HCT116 (cell line): ENCODE measurements at regions not wholly inside any gene's neighbourhood (a gene's known extent, or its start where the extent isn't known, plus 50 kb on each side); places are given as distances from the start of the nearest gene placed in this dataset.

Experiments
- ATAC-seq: fragments of 200-7000 bp; cut with Tn5 transposase; 2 replicates; pipeline ENCODE4 v1.9.1; 2020; ENCODE audit warnings: mild to moderate bottlenecking, moderate library complexity
- BruUV-seq: library from RNA; stranded (reverse); fragments of 400-500 nt; replicated peaks from 2 replicates; lab custom pipeline; 2021; lab: Mats Ljungman, UMichigan
- CTCF ChIA-PET: fragments of 300-600 bp; sonication (Branson Sonifier 250); formaldehyde crosslinking; loops from one replicate; lab custom pipeline; 2021; ENCODE audit warnings: antibody characterized with exemption; lab: Charles Lee
- POLR2A ChIA-PET: fragments of 300-600, 350-600 bp; sonication (Branson Sonifier 250); formaldehyde crosslinking; loops from one replicate; lab custom pipeline; 2021; ENCODE audit warnings: antibody characterized with exemption; lab: Charles Lee
- RAD21 ChIA-PET, 2 experiments: fragments of 300-600 bp; sonication (Branson Sonifier 250); formaldehyde crosslinking; loops; one replicate each; lab custom pipeline; 2023; ENCODE audit warnings: low total read pairs in 2 of 2; ENCODE audit not compliant: uncharacterized antibody in 2 of 2, unreplicated experiment in 2 of 2, low non-redundant PET in 1 of 2; lab: Charles Lee
- DNase-seq: peaks from one replicate; pipeline ENCODE4 v3.0.0-alpha.2; 2010; ENCODE audit warnings: low read depth, low spot score
- H2AFZ ChIP-seq: fragments of 200-600 bp; shearing (Covaris generic), sonication (generic); 2 replicates; pipeline ENCODE4 v1.6.1; 2017; ENCODE audit warnings: low read depth, mixed run types, mixed read lengths, antibody characterized with exemption, low read length; ENCODE audit not compliant: poor library complexity, severe bottlenecking
- H3K27ac ChIP-seq: 2 replicates; pipeline ENCODE4 v1.5.1; 2012; ENCODE audit warnings: low read depth, low read length
- H3K27me3 ChIP-seq: fragments of 200-600 bp; sonication (generic); 2 replicates; pipeline ENCODE4 v1.6.1; 2016; ENCODE audit warnings: mixed run types, low read length, mixed read lengths; ENCODE audit not compliant: insufficient read depth
- H3K36me3 ChIP-seq, 2 experiments: fragments of 200-500 bp in 1 of 2; fragments of 200-600 bp in 1 of 2; sonication (Bioruptor generic) in 1 of 2; sonication (generic) in 1 of 2; 2 replicates each; pipeline versions ENCODE4 v1.5.1 to v1.6.1; 2014 to 2016; ENCODE audit warnings: low read length in 2 of 2, inconsistent platforms in 1 of 2, mixed read lengths in 1 of 2, mixed run types in 1 of 2; ENCODE audit not compliant: insufficient read depth in 2 of 2, control insufficient read depth in 1 of 2
- H3K4me1 ChIP-seq, 2 experiments: fragments of 200-600 bp in 1 of 2; sonication (generic) in 1 of 2; 2 replicates each; pipeline versions ENCODE4 v1.5.1 to v1.6.1; 2012 to 2017; ENCODE audit warnings: low read length in 2 of 2, inconsistent platforms in 1 of 2, mild to moderate bottlenecking in 1 of 2, mixed read lengths in 1 of 2, mixed run types in 1 of 2, moderate library complexity in 1 of 2; ENCODE audit not compliant: insufficient read depth in 2 of 2, control insufficient read depth in 1 of 2
- H3K4me2 ChIP-seq: fragments of 200-600 bp; sonication (generic); 2 replicates; pipeline ENCODE4 v1.6.1; 2017; ENCODE audit warnings: mixed run types, low read length, mixed read lengths
- H3K4me3 ChIP-seq, 2 experiments: fragments of 200-600 bp in 1 of 2; sonication (generic) in 1 of 2; replicated peaks in 1 of 2; 2 replicates each; pipeline ENCODE4 v1.5.1; 2011 to 2016; ENCODE audit warnings: low read length in 2 of 2, control low read depth in 1 of 2, low read depth in 1 of 2, mild to moderate bottlenecking in 1 of 2, mixed read lengths in 1 of 2, mixed run types in 1 of 2
- H3K79me2 ChIP-seq: fragments of 200-600 bp; sonication (generic); 2 replicates; pipeline ENCODE4 v1.6.1; 2017; ENCODE audit warnings: mild to moderate bottlenecking, mixed run types, low read length, moderate library complexity, mixed read lengths; ENCODE audit not compliant: insufficient read depth
- H3K9ac ChIP-seq: fragments of 200-600 bp; sonication (generic); 2 replicates; pipeline ENCODE4 v1.6.1; 2016; ENCODE audit warnings: low read length, mixed read lengths
- H3K9me2 ChIP-seq: fragments of 200-600 bp; sonication (generic), shearing (Covaris generic); 2 replicates; pipeline ENCODE4 v1.6.1; 2017; ENCODE audit warnings: mixed run types, mild to moderate bottlenecking, moderate library complexity; ENCODE audit not compliant: insufficient read depth
- H3K9me3 ChIP-seq, 2 experiments: fragments of 200-500 bp in 1 of 2; fragments of 200-600 bp in 1 of 2; sonication (Bioruptor generic) in 1 of 2; sonication (generic) in 1 of 2; 2 replicates each; pipeline ENCODE4 v1.6.1; 2014 to 2017; ENCODE audit warnings: low read length in 2 of 2, mixed read lengths in 2 of 2, inconsistent platforms in 1 of 2, low read depth in 1 of 2, mild to moderate bottlenecking in 1 of 2, mixed run types in 1 of 2, moderate library complexity in 1 of 2; ENCODE audit not compliant: control insufficient read depth in 1 of 2, insufficient read depth in 1 of 2
- H4K20me1 ChIP-seq: fragments of 200-600 bp; sonication (generic), shearing (Covaris generic); 2 replicates; pipeline ENCODE4 v1.6.1; 2017; ENCODE audit warnings: mixed run types, mild to moderate bottlenecking, moderate library complexity; ENCODE audit not compliant: insufficient read depth
- CEBPB ChIP-seq: IDR thresholded peaks from 2 replicates; pipeline ENCODE4 v1.6.1; 2012; ENCODE audit warnings: low read depth
- ELF1 ChIP-seq: IDR thresholded peaks from 2 replicates; pipeline ENCODE4 v1.6.1; 2012; ENCODE audit warnings: low read depth, borderline replicate concordance
- EZH2phosphoT487 ChIP-seq: fragments of 200-600 bp; IDR thresholded peaks from 2 replicates; pipeline ENCODE4 v1.6.1; 2018; ENCODE audit warnings: antibody characterized with exemption, borderline replicate concordance
- FOSL1 ChIP-seq: IDR thresholded peaks from 2 replicates; pipeline ENCODE4 v1.6.1; 2012; ENCODE audit warnings: low read depth
- JUND ChIP-seq: IDR thresholded peaks from 2 replicates; pipeline ENCODE4 v1.6.1; 2012
- MAX ChIP-seq: IDR thresholded peaks from 2 replicates; pipeline ENCODE4 v1.6.1; 2012
- POLR2AphosphoS5 ChIP-seq: IDR thresholded peaks from 2 replicates; pipeline ENCODE4 v1.6.1; 2011; ENCODE audit warnings: mild to moderate bottlenecking, low read depth, low read length, moderate library complexity
- REST ChIP-seq: IDR thresholded peaks from 2 replicates; pipeline ENCODE4 v1.6.1; 2012; ENCODE audit warnings: low read depth
- SIN3A ChIP-seq: IDR thresholded peaks from 2 replicates; pipeline ENCODE4 v1.6.1; 2012; ENCODE audit warnings: low read depth
- SP1 ChIP-seq: IDR thresholded peaks from 2 replicates; pipeline ENCODE4 v1.6.1; 2012; ENCODE audit warnings: low read depth
- TCF7L2 ChIP-seq: IDR thresholded peaks from 2 replicates; pipeline ENCODE4 v1.7.0; 2011; ENCODE audit warnings: borderline replicate concordance, inconsistent platforms; ENCODE audit not compliant: insufficient read depth, insufficient read length; ENCODE audit errors: extremely low read depth
- YY1 ChIP-seq: IDR thresholded peaks from 2 replicates; pipeline ENCODE4 v1.6.1; 2011; ENCODE audit warnings: low read length, low read depth, moderate library complexity, mild to moderate bottlenecking; ENCODE audit not compliant: insufficient replicate concordance; ENCODE audit errors: extremely low read depth
- ZFX ChIP-seq: fragments of 450-650 bp; IDR thresholded peaks from 2 replicates; pipeline ENCODE4 v1.6.1; 2017
- ZNF274 ChIP-seq: fragments of 200-500 bp; sonication (Bioruptor generic); IDR thresholded peaks from 2 replicates; pipeline ENCODE4 v1.6.1; 2014; ENCODE audit warnings: mild to moderate bottlenecking, low read depth, low read length, inconsistent platforms
- intact Hi-C: fragments of 100-400 bp; cut with micrococcal nuclease; formaldehyde crosslinking; loops from 2 replicates; pipeline ENCODE4 v1.10.0; 2022

- H3K9me3 ChIP-seq: 0 out of 4 replicates have a peak, but pooled peaks cover 0 to 4% of the 10 kb centered on the region in 2 experiments
- no peak overlapping the region for H3K4me3 ChIP-seq
- RAD21 ChIA-PET: no interaction called here
- H3K36me3 ChIP-seq: no peaks in the 10 kb centered on the region
- H3K27me3 ChIP-seq: no peaks in the 10 kb centered on the region
- intact Hi-C loops: no loop called here
- ATAC-seq: no peak
- TF ChIP-seq JUND (no peak), CEBPB (no peak), REST (no peak), TCF7L2 (no peak), EZH2phosphoT487 (no peak), ELF1 (no peak), SIN3A (no peak), ZNF274 (no peak), POLR2AphosphoS5 (no peak), YY1 (no peak), FOSL1 (no peak), MAX (no peak), ZFX (no peak), SP1 (no peak)
- TF ChIP-seq, all 23 proteins: peak for 0
- DNase-seq: no peak
- Histone ChIP-seq H3K9ac (no peak overlapping the region), H3K4me1 (no peaks in the 10 kb centered on the region), H4K20me1 (no peaks in the 10 kb centered on the region), H3K4me2 (no peak overlapping the region), H2AFZ (no peak overlapping the region), H3K27ac (no peak overlapping the region), H3K79me2 (no peaks in the 10 kb centered on the region), H3K9me2 (no peaks in the 10 kb centered on the region)
- ChIA-PET CTCF (no interaction called here), POLR2A (no interaction called here)
- no TSS peak for BruUV-seq
Observed at GRCh38 chr16:34054137-34054536, 594.7 kb downstream of the TP53TG3F start.
